HG03159 (cell line): ENCODE measurements at regions not wholly inside any gene's neighbourhood (a gene's known extent, or its start where the extent isn't known, plus 50 kb on each side); places are given as distances from the start of the nearest gene placed in this dataset.

Experiments
- ATAC-seq: cut with Tn5 transposase; IDR thresholded peaks from one replicate; pipeline ENCODE4 v1.9.1; 2021; ENCODE audit warnings: mild to moderate bottlenecking, moderate library complexity; ENCODE audit not compliant: unreplicated experiment

DNA sequence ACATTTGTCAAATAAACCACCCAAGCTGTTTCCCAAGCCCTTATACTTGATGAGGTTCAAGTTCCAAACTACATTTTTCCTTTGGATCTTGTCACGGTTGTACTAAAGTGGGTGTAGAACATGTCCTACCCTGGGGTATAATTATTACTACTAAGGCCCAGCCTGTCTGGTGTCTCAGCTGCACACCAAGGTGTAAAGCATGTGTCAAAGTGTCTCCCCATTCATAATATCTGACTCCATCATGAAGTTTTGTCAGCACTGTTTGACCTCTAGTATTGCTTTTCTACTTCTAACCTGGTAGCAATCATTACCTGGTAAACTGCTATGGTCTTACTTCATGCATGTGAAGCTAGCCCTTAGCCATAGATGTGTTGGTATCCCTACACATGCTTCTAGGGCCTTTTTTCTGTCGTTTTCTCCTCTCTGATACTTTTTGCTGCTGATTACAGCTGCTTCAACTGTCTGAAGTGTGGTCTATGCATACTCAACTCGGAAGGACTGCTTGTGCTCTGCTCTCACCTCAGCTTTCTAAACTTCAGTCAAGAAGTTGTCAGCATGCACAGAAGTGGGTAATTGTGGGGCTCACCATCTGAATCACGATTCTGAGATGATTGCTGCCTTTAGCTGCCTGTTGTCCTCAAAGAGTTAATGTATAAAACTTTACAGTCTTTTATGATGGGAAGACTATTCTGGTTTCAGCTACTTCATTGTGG is 445.7 kb upstream of the TRIB2 start:
- no peak for ATAC-seq

DNA sequence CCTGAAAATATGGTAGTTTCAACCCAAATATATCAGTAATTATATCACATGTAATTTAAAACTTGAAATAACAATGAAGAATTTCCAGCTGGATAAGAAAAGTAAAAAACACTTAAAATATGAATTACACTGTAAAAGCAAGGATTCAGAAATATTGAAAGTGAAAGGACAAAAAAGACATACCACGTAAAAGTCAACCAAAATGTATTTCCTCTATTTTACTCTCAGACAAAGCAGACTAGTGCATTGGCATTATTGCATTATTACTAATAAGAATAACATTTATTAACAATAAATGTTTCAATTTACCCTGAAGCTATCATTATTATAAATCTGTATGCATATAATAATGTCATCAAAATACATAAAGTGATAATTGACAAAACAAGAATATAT is 445.1 kb upstream of the TRIB2 start:
- ATAC-seq, result peak; percentile 52

DNA sequence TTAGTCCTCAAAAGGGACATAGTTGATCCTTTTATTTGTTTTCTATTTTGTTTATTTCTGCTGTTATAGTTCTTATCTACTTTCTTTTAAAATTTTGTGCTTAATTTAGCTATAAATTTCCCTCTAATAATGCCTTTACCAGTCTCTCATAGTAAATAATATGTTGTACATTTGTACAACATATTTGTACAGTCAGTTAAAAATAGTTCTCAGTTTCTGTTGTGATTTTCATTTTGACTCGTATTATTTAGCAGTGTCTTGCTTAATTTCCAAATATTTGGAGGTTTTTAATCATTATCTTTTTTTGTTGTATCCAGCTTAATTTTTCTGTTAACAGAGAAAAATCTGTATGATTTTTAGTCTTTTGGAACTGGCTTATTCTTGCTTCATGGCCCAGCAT is 443.6 kb upstream of the TRIB2 start:
- no peak for ATAC-seq

DNA sequence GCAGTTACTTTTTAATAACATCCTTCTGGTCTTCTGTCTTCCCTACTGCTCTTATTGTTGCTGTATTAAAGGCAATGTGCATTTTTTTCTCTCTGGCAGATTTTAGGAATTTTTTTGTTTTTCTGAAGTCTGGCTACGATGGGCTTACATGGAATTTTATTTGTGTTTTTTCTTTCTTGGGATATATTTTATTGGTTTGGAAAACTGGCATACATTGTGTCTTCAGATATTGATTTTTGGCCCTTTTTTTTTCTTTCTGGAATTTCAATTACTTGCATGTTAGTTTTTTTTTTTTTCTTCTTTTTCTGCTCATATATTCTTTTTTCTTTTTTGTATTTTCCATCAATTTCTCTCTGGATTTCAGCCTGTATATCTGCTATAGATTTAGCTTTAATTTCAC is 442.1 kb upstream of the TRIB2 start:
- no peak for ATAC-seq

DNA sequence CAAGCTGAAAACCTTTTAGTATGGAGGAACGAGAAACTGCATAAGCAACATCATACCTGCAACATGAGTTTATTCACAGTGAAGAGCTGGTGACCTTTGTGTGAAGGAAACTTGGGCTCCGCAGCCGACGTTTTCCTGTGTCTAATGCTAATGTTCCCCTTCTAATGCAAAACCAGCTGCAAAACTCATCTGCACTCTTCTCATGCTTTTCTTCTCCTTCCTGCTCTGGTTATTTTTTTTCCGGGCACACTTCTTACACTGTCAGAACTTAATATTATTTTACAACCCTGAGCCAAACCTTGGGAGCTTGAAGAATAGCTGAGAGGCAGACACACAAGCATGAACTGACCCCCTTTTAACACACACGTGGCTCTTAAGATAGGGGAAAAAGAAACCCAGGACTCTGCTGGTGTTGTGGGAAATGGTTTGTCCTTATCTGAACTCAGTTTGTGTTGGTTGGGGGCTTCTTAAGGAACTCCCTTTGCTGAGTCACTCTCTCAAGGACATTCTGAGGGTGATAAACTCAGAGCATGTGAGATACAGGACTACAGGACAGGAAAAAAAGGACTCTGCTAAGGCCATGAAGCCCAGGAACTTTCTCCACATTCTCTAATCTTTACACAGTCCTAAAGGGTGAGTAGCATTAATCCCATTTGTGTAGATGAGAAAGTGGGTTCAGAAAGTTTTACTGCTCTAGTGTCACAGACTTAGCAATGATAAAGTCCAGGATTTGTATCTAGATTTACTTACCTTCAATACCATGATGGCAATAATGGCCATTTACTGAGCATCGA is 439.3 kb upstream of the TRIB2 start:
- ATAC-seq, result no peak

DNA sequence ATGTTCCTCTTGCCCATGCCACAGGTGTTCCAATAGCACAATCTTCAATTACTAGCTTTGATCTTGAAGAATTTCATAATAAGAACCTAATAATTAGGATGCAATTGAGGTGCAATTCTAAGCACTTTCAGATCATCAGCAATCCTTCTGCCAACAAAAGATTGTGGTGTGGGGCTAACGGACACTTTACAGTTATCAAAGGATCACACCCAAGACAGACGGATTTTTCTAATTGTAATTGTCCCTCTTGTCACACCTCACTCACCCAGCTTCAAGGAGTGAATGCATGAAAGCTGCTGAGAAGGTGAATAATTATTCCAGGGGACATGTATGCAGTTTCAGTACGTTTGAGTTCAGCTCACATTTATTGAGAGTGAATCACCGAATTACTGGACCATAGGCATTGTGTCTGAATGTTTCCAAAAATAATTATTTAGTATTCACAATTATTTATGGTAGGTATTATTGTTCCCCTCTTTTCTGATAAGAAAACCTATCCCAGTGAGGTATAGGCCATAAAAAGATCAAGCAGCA is 438.5 kb upstream of the TRIB2 start:
- ATAC-seq, result no peak

DNA sequence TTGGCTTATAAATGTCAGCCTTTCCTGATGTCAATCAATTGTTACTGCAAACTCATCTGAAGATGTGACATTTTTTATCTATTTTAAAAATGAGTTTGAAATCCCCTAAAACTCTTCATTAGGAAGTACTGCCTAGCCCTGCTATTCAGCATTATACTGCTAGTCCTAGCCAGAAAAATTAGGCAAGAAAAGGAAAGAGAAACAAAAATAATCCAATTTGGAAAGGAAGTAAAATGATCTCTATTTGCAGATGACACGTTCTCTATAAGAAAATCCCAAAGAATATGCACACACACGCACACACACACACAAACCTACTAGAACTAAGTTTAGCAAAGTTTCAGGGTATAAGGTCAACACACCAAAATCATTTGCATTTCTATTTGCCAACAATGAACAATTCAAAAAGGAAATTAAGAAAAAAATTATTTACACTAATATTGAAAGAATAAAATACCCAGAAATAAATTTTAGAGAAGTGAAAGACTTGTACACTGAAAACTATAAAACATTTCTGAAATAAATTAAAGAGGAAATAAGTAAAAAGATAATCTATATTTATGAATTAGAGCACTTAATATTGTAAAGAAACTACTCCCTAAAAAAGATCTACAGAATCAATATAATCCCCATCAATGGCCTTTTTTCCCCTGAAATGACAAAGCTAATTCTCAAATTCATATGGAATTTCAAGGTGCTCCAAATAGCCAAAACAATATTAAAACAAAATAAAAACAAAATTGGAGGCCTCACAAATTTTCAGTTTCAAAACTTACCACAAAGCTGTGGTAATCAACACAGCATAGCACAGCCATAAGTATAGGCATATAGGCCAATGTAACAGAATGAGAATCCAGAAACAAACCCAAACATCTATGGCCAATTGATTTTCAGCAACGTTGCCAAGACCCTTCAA is 433.7 kb upstream of the TRIB2 start:
- peak; percentile 86 for ATAC-seq

DNA sequence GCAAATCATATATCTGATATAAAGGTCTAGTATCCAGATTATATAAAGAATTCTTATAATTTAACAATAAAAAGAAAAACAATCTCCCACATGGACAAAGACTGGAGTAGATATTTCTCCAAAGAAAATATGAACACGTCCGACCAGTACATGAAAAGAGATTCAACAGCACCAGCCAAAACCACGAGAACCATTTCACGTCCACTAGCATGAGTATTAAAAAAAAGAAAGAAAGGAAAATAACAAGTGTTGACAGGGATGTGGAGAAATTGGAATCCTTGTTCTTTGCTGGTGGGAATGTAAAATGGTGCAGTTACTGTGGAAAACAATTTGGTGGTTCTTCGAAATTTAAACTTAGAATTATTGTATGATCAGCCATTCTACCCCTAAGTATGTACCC is 432.7 kb upstream of the TRIB2 start:
- no peak for ATAC-seq

DNA sequence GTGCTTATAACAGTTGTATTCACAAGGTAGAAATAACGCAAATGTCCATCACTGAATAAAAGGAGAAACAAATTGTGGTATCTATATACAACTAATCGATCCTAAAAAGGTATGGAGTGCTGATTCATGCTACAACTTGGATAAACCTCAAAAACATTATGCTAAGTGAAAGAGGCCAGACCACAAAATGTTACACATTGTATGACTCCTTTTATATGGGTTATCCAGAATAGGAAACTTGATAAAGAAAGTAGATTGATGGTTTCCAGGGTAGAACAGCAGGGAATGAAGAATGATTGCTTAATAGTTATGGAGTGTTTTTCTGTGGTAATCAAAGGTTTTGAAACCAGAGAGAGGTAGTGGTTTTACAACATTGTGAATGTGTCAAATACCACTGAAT is 432.2 kb upstream of the TRIB2 start:
- no peak for ATAC-seq

DNA sequence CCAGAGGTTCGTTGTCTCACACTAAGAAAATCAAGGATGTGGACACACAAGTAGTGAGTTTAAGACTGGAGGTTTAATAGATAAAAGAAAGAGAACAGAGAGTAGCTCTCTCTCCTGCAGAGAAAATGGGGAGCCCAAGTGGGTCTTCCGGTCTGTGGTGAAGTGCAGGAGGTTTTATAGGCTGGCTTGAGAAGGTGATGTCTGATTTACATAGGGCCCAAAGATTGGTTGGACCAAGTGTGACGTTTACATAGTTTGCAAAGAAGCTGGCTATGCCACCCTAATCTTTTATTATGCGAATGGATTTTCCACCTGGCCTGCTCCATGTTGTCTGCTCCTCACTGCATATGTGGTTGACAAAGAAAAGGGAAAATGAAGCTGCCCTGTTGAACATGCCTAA is 430.4 kb upstream of the TRIB2 start:
- no peak for ATAC-seq

DNA sequence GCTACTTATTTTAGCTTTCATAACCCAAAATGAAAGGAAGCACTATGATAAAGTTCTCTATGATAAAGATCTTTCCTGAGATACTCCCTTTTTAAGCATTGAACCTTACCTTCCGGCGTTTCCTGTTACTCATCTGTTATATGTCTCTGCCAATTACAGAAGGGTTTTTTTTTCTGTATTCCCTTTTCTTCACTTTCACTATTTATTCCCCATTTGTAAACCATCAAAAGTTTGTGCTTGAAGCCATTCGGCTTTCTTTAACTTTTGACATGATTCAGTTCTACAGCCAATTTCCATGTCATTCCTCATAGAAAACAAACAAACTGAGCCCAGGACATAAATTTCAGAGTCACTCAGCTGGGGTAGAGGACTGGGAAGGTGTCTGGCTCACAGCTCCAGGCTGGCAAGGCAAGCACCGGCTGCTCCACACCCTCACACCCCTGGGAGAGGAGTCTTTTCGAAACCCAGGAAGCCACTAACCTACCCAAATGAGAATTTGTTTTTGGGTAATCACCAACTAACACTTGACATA is 429.4 kb upstream of the TRIB2 start:
- no peak for ATAC-seq

DNA sequence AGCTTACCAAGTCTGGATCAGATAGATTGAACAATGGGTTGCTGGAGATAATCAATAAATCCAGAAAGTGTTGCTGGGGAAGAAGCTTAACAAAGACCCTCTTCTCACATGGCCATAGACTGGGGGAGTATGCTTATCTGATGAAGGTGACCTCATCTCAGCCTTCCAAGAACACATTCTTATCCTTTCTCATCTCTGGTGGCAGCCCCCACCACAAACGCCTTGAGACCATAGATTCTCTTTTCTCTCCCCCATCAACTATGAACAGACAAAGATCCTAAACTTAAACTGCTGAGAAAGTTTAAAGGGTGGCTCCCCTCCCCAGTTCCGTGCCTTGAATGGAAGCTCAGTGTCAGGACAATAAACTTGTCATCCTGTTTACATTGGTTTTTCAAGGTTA is 428.7 kb upstream of the TRIB2 start:
- no peak for ATAC-seq

DNA sequence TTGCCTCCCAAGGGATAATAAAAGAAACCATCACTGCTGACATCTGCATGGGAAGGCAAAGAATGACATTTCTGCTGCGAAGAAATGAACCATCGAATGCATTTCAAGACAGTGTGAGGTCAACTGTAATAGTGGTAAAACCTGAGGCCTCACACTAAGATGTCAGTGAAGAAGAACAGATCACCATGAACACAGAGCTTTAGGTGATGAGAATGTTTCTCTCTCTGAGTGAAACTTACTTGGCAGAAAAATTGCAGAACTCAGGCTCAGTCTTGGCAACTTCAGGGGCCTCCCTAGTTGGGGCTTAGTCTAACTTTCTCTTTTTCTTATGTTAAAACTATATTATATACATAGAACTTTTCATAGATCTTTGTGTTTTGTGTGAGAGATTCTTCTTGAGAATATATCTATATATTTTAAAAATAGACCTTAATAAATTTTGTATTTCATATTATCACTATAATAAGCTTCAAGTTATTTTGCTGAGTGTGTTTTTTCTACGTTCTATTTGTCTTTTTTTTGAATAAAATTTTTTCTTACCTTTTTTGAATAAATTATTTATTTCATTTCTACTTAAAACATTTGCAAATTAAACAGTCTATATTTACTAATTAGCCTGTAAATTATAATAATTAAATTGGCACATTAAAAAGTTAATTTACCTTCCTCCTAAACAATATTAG is 427.5 kb upstream of the TRIB2 start:
- ATAC-seq, result no peak

DNA sequence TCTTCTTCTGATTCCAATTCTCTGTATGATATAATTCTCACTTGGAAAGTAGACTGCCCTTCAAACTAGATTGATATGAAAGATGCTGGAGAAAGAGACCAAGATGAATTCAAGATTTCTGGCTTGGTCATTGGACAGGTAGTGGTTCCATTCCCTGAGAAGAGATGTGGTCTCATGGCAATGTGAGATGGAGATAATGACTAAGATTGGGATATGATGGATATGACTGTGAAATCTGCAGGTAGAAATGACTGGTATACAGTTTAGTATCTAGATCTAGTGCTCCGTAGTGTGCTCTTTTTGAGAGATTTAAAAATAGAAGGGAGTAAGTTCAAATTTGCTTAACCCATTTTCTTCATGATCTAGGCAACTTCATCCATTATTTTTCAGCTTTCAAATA is 425.4 kb upstream of the TRIB2 start:
- ATAC-seq, result no peak

DNA sequence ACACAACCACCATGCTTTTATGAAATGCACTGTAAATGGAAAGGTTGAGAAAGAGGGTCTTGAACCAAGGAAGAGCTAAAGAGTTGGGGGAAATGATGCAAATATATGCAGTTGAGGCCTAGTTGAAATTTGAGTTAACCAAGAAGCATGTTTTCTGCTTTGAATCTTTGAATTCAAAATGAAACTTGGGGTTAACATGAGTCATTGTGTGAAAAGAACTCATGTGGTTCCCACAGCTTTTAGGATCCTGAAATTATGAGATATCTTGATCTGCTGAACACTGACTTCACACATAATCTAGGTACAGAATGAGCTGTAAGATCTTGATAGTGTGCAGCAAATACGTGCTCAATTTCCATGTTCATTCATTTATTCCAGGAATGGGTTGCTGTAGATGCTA is 422.9 kb upstream of the TRIB2 start:
- ATAC-seq, result peak; percentile 95

DNA sequence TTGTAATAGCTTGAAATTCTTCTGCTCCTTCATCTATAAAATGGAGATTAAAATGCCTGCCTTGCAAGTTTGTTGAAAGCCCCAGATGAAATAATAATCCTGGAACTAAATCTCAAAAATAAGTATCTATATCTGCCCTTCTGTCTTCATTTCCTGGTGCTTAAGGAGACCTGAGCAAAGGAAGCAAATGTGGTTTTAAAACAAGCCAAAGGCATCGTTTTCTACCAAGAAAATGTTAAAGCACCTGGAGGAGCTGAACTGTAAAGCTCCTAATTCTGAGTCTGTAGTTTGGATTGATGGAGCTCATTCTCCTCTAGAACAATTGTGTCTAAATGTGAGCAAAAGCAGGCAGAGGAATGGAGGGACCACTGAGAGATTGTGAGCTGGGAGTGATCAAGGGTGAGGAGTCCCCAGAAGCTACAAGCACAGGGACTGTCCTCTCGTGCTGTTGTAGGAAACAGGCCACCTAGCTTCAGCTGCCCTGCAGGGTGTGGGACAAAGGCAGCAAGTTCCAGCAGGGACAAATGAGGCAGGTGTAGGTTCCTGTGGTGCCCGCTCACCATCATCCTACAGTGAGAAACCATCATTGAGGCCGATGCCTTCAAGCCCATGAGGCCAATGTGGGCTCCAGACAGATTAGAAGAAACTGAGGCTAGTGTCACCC is 420.7 kb upstream of the TRIB2 start:
- ATAC-seq, result no peak

DNA sequence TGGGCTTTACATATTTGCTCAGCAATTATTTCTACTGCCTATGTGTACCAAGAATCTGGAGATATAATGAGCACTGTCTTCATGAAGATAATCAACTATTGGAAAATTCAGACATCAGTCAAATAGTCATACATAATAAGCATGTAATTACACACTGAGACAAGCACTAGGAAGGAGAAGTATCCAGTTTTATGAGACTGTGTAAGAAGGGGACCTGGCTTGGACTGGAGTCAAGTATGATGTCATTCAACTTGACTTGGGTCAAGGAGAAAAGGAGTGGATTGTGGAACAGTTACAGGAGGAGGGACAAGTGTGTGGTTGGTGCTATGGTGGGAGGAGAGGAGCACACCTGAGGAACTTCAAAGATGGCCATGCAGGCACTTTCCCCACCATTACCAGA is 419.8 kb upstream of the TRIB2 start:
- ATAC-seq, result no peak

DNA sequence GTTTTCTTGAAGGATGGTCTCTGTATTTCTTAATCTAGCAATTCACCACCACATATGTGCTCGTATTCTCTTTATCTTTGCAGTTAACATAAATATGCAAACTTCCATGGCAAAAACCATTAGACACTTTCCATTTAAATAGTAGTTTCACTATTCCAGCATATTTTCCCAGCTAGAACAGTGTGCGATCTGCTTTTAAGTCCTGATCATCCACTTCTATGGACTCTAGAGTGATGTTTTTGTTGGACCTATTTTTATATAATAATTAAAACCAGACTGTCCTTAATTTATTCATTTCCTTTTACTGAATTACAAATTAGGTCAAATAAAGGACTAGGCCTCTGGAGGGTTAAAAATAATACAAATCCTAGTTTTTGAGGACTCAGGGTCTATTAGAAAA is 418.4 kb upstream of the TRIB2 start:
- no peak for ATAC-seq

DNA sequence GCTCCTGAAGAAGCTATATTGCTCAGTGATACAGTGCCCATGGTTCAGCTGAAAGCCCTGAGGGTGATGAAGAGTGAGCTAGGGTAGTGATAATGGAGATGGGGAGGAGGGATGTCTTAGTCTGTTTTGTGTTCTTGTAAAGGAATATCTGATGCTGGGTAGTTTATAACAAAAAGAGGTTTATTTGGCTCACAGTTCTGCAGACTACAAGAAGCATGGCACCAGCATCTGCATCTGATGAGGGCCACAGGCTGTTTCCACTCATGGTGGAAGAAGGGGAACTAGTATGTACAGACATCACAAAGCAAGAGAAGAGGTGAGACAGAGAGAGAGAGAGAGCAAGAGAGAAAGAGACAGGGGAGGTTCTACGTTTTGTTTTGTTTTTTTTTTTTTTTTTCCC is 417.3 kb upstream of the TRIB2 start:
- ATAC-seq, result no peak

DNA sequence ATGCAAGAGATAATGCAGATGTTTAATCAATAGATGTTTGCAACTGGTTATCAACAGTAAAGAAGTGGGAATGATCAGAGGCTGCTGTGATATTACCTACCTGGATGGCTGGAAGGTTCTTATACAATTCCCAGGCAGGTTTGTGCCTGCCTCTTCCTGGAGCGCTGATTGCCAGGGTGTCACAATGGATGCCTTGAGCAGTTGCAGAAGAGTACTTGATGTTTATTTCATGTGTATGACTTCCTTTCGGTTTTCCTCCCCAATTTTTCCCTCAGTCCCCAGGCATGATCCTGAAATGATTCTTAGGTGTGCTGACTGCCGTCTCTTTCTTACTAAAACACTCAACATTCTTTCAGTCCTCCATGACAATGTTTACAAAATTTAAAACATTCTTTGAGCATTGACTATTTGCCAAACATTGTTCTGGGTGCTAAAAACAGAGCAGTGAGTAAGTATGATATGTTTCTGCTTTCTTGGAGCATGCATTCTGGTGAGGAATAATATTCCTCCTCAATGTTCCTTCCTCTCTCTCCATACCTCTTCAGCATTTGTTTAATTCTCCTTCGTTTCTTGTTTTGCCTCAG is 416.6 kb upstream of the TRIB2 start:
- no peak for ATAC-seq
